Natural killer cell (primary cell): ENCODE measurements at regions not wholly inside any gene's neighbourhood (a gene's known extent, or its start where the extent isn't known, plus 50 kb on each side); places are given as distances from the start of the nearest gene placed in this dataset.

Source experiments
- ATAC-seq, 3 donors: fragments of 150-1000 bp in 2 of 3; fragments of 200-7000 bp in 1 of 3; cut with Tn5 transposase; 1 replicate in 1 of 3; 2 replicates in 2 of 3; pipeline ENCODE4 v1.10.0; 2021; ENCODE audit warnings: mild to moderate bottlenecking in 2 of 3, moderate library complexity in 2 of 3
- DNase-seq, 2 donors: peaks; one replicate each; pipeline versions ENCODE4 v3.0.0 to v3.0.0-alpha.2; 2013 to 2021; ENCODE audit warnings: mixed read lengths in 1 of 2
- H3K27ac ChIP-seq: one replicate; pipeline ENCODE4 v1.5.1; 2013; ENCODE audit warnings: mild to moderate bottlenecking, low read length
- H3K27me3 ChIP-seq: one replicate; pipeline ENCODE4 v1.6.1; 2013; ENCODE audit warnings: low read length; ENCODE audit not compliant: control insufficient read depth, insufficient read depth
- H3K36me3 ChIP-seq: one replicate; pipeline ENCODE4 v1.6.1; 2013; ENCODE audit warnings: low read length; ENCODE audit not compliant: control insufficient read depth, insufficient read depth
- H3K4me1 ChIP-seq: one replicate; pipeline ENCODE4 v1.6.1; 2013; ENCODE audit warnings: low read length; ENCODE audit not compliant: control insufficient read depth, insufficient read depth
- H3K4me3 ChIP-seq: one replicate; pipeline ENCODE4 v1.5.1; 2013; ENCODE audit warnings: low read length
- H3K9me3 ChIP-seq: one replicate; pipeline ENCODE4 v1.6.1; 2013; ENCODE audit warnings: low read length; ENCODE audit not compliant: control insufficient read depth, insufficient read depth
- H3K27ac Mint-ChIP-seq, 2 donors: one replicate each; pipeline ENCODE4 v1.8.0; 2022; ENCODE audit warnings: mild to moderate bottlenecking in 2 of 2, mixed read lengths in 2 of 2, moderate library complexity in 1 of 2
- H3K27me3 Mint-ChIP-seq, 2 donors: one replicate each; pipeline ENCODE4 v1.8.0; 2022; ENCODE audit warnings: low read depth in 2 of 2, mixed read lengths in 2 of 2
- H3K36me3 Mint-ChIP-seq: one replicate; pipeline ENCODE4 v1.8.0; 2022; ENCODE audit warnings: mixed read lengths
- H3K4me1 Mint-ChIP-seq, 2 donors: one replicate each; pipeline ENCODE4 v1.8.0; 2022; ENCODE audit warnings: mixed read lengths in 2 of 2
- H3K4me3 Mint-ChIP-seq: one replicate; pipeline ENCODE4 v1.8.0; 2022; ENCODE audit warnings: mild to moderate bottlenecking, moderate library complexity, mixed read lengths
- H3K9me3 Mint-ChIP-seq, 2 donors: one replicate each; pipeline ENCODE4 v1.8.0; 2022; ENCODE audit warnings: mixed read lengths in 2 of 2
- CTCF ChIP-seq: fragments of 200-600 bp; IDR thresholded peaks from one replicate; pipeline ENCODE4 v1.8.0; 2022; ENCODE audit warnings: antibody characterized with exemption
- WGBS: methylation state at CpG from one replicate; pipeline ENCODE4 v1.1.7; 2013; ENCODE audit warnings: missing lambda C conversion rate; ENCODE audit not compliant: insufficient coverage; 5-methylcytosine and 5-hydroxymethylcytosine counted together
- intact Hi-C: fragments of 100-400 bp; cut with micrococcal nuclease; formaldehyde crosslinking; loops from one replicate; pipeline ENCODE4 v1.14.2; 2022

- H3K9me3 Mint-ChIP-seq: no peaks in the 10 kb centered on the region
- no peak overlapping the region for H3K27ac Mint-ChIP-seq
- H3K4me1 ChIP-seq: peaks cover 7% of the 10 kb centered on the region
- H3K9me3 ChIP-seq: no peaks in the 10 kb centered on the region
- no peak overlapping the region for H3K4me3 Mint-ChIP-seq
- DNase-seq (no peak), ATAC-seq (peak in 2 of 3 donors; percentile 26 to 74)
- peaks cover 14 to 21% of the 10 kb centered on the region in 2 donors for H3K27me3 Mint-ChIP-seq
- no peak overlapping the region for H3K27ac ChIP-seq
- no peak overlapping the region for H3K4me3 ChIP-seq
- no peaks in the 10 kb centered on the region for H3K36me3 Mint-ChIP-seq
- no peaks in the 10 kb centered on the region for H3K36me3 ChIP-seq
- 35% methylated on average over 7 of the region's 8 CpGs for WGBS
- no peaks in the 10 kb centered on the region for H3K27me3 ChIP-seq
- intact Hi-C loops: no loop called here
- TF ChIP-seq CTCF: no peak
- H3K4me1 Mint-ChIP-seq: peaks cover 9 to 10% of the 10 kb centered on the region in 2 donors
Observed at GRCh38 chr6:106799031-106799894, 169.9 kb downstream of the QRSL1 start.

GRCh38 chr6:106797186-106797585, 167.8 kb downstream of the QRSL1 start:
- H3K4me1 Mint-ChIP-seq: peaks cover 9 to 10% of the 10 kb centered on the region in 2 donors
- intact Hi-C loops: no loop called here
- WGBS: 76% methylated on average over 2 of the region's 2 CpGs

GRCh38 chr6:106796781-106797180, 167.4 kb downstream of the QRSL1 start:
- Mint-ChIP-seq H3K27ac (no peak overlapping the region), H3K9me3 (no peaks in the 10 kb centered on the region), H3K4me3 (no peak overlapping the region), H3K36me3 (no peaks in the 10 kb centered on the region), H3K4me1 (peaks cover 9 to 10% of the 10 kb centered on the region in 2 donors), H3K27me3 (peaks cover 22 to 33% of the 10 kb centered on the region in 2 donors)
- peaks cover 7% of the 10 kb centered on the region for H3K4me1 ChIP-seq
- no peak overlapping the region for H3K4me3 ChIP-seq
- no peak for TF ChIP-seq CTCF
- DNase-seq (no peak), ATAC-seq (no peak)
- no peaks in the 10 kb centered on the region for H3K9me3 ChIP-seq
- H3K27me3 ChIP-seq: no peaks in the 10 kb centered on the region
- intact Hi-C loops: no loop called here
- no peak overlapping the region for H3K27ac ChIP-seq
- WGBS: 83% methylated on average over 1 of the region's 1 CpG
- no peaks in the 10 kb centered on the region for H3K36me3 ChIP-seq

More at GRCh38 chr6:106797186-106797585, 167.8 kb downstream of the QRSL1 start:
- Mint-ChIP-seq H3K9me3 (no peaks in the 10 kb centered on the region), H3K4me3 (no peak overlapping the region), H3K27me3 (peaks cover 22 to 33% of the 10 kb centered on the region in 2 donors), H3K27ac (no peak overlapping the region), H3K36me3 (no peaks in the 10 kb centered on the region)
- no peak for DNase-seq
- no peak for ATAC-seq
- H3K27ac ChIP-seq: no peak overlapping the region
- H3K36me3 ChIP-seq: no peaks in the 10 kb centered on the region
- H3K27me3 ChIP-seq: no peaks in the 10 kb centered on the region
- H3K4me3 ChIP-seq: no peak overlapping the region
- TF ChIP-seq CTCF: no peak
- H3K4me1 ChIP-seq: peaks cover 7% of the 10 kb centered on the region
- no peaks in the 10 kb centered on the region for H3K9me3 ChIP-seq
